ENCODE measurements at regions not wholly inside any gene's neighbourhood (a gene's known extent, or its start where the extent isn't known, plus 50 kb on each side); places are given as distances from the start of the nearest gene placed in this dataset.

- peaks cover 0 to 18% (median 0%) of the 10 kb centered on the region in 9 donors for H3K4me1 ChIP-seq
- intact Hi-C loops (cut with DNase I): no loop called here
- no peak for TF ChIP-seq CTCF (IDR thresholded peaks at IDR 0.05)
- DNase-seq (peak in 1 of 2 donors; percentile 35), ATAC-seq (peak in 2 of 8 donors; percentile 56 to 61)
- no peak overlapping the region for H3K4me3 ChIP-seq
- H3K27me3 ChIP-seq: no peaks in the 10 kb centered on the region
- no peaks in the 10 kb centered on the region for H3K36me3 ChIP-seq
- 48 to 75% methylated on average over 5 of the region's 5 CpGs for WGBS, 2 donors
- no peak overlapping the region for H3K27ac ChIP-seq
- no peaks in the 10 kb centered on the region for H3K9me3 ChIP-seq
Measured at GRCh38 chr4:38411981-38412536, 251.9 kb upstream of the KLF3 start.

GRCh38 chr4:38413524-38414341 is 250.3 kb upstream of the KLF3 start:
- no peaks in the 10 kb centered on the region for H3K9me3 ChIP-seq
- no peak overlapping the region for H3K4me3 ChIP-seq
- no peaks in the 10 kb centered on the region for H3K36me3 ChIP-seq
- WGBS, 2 donors: 92% methylated on average over 2 of the region's 2 CpGs
- no peak for ATAC-seq
- H3K27ac ChIP-seq: no peak overlapping the region
- DNase-seq: no peak
- peaks cover 0 to 18% (median 0%) of the 10 kb centered on the region in 9 donors for H3K4me1 ChIP-seq
- H3K27me3 ChIP-seq: no peaks in the 10 kb centered on the region
- intact Hi-C loops (cut with DNase I): no loop called here
- no peak for TF ChIP-seq CTCF (IDR thresholded peaks at IDR 0.05)

- ATAC-seq: no peak
- H3K4me3 ChIP-seq: no peak overlapping the region
- peaks cover 0 to 18% (median 0%) of the 10 kb centered on the region in 9 donors for H3K4me1 ChIP-seq
- H3K9me3 ChIP-seq: no peaks in the 10 kb centered on the region
- TF ChIP-seq CTCF (IDR thresholded peaks at IDR 0.05): no peak
- H3K27ac ChIP-seq: no peak overlapping the region
- H3K36me3 ChIP-seq: no peaks in the 10 kb centered on the region
- no peak for DNase-seq
- H3K27me3 ChIP-seq: no peaks in the 10 kb centered on the region
- intact Hi-C loops (cut with DNase I): no loop called here
Measured at GRCh38 chr4:38414410-38414809, 249.6 kb upstream of the KLF3 start.

GRCh38 chr4:38415682-38416081 is 248.3 kb upstream of the KLF3 start:
- no peak for TF ChIP-seq CTCF (IDR thresholded peaks at IDR 0.05)
- peaks cover 0 to 8% (median 0%) of the 10 kb centered on the region in 11 donors for H3K9me3 ChIP-seq
- DNase-seq: no peak
- no peaks in the 10 kb centered on the region for H3K36me3 ChIP-seq
- intact Hi-C loops (cut with DNase I): no loop called here
- H3K4me3 ChIP-seq: no peak overlapping the region
- H3K27ac ChIP-seq: no peak overlapping the region
- H3K4me1 ChIP-seq: peaks cover 0 to 12% (median 0%) of the 10 kb centered on the region in 9 donors
- no peaks in the 10 kb centered on the region for H3K27me3 ChIP-seq
- 71 to 74% methylated on average over 6 of the region's 6 CpGs for WGBS, 2 donors
- no peak for ATAC-seq

Data from heart right ventricle (tissue), 16 donors.